GM18502 (cell line): ENCODE measurements at regions not wholly inside any gene's neighbourhood (a gene's known extent, or its start where the extent isn't known, plus 50 kb on each side); places are given as distances from the start of the nearest gene placed in this dataset.
"Not testable (repeated sequence)": the region's sequence is repeated elsewhere in the genome, so short reads cannot be mapped to it uniquely, and the experiment has no call there.

Source experiments
- ATAC-seq: cut with Tn5 transposase; IDR thresholded peaks from one replicate; pipeline ENCODE4 v1.9.1; 2021; ENCODE audit warnings: mild to moderate bottlenecking; ENCODE audit not compliant: unreplicated experiment, poor library complexity

DNA sequence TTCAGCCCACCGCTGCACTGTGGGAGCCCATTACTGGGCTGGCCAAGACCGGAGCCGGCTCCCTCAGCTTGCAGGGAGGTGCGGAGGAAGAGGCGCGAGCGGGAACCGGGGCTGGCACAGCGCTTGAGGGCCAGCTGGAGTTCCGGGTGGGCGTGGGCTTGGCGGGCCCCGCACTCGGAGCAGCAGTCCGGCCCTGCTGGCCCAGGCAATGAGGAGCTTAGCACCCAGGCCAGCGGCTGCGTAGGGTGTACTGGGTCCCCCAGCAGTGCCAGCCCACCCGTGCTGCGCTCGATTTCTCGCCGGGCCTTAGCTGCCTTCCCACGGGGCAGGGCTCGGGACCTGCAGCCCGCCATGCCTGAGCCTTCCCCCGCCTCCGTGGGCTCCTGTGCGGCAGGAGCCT lies 307.8 kb upstream of the DUSP10 start:
- ATAC-seq, result not testable (repeated sequence)

DNA sequence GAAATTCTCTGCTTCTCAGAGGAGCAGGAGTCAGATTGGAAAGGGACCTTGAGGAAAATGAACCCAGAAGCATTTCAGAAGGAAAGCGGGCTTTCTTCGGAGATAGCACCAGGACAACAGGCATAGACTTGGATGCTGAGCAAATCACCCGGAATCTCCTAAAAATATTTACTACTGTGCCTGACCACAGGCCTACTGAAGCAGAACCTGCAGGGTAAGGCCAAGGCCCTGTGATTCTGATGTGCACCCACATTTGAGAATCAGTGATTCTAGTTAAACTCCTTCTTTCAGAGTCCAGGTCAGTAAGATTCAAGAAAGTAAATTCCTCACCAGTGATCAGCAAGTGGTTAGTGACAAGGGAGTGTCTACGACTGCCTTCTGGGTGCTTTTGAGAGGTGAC lies 307.3 kb upstream of the DUSP10 start:
- no peak for ATAC-seq

DNA sequence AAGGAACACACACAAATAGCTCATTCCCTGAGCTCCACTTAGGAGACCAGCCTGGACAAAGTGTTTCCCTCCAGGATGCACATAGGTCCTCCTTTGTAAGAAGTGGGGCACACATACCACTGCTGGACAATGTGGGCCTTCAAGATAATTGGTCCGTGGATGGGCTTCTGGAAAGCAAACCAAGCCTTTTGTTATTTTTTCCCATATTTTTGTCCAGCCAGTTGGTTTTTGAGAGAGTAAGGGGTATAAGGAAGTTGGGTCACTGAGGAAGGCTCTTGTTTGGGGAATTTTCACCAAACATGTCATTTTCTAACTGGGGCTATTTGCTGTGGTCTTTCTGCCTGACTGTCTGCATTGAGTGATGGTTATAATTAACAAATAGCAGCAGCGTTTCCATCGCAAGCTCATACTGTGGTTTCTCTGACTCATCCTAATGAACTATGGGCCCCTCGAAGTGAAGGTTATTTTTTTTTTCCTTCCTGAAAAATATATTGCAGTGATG lies 306.3 kb upstream of the DUSP10 start:
- peak; percentile 87 for ATAC-seq

GRCh38 chr1:222047366-222047765 lies 305.5 kb upstream of the DUSP10 start:
- ATAC-seq, result no peak

DNA sequence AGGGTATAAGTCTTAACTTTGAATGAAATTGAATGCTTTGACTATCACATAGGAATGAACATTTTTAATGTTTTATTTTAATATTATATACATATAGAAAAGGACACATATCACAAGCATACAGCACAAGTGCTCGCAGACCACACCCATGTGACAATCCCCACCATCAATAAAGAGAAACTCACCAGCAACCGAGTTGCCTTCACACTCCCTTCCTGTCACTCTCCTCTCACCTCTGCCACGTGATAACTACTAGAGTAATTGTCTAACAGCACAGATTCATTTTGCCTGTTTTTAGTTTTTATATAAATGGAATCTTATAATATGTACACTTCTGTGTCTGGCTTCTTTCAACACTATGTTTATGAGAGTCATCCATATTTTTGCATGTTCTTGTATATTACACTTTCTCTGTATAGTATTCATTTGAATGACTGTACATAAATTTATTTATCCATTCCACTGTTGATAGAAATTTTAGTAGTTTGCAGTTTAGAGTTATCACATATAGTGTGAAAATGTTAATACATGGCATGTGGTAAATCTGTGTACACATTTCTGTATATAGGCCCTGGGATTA lies 304.9 kb upstream of the DUSP10 start:
- no peak for ATAC-seq

DNA sequence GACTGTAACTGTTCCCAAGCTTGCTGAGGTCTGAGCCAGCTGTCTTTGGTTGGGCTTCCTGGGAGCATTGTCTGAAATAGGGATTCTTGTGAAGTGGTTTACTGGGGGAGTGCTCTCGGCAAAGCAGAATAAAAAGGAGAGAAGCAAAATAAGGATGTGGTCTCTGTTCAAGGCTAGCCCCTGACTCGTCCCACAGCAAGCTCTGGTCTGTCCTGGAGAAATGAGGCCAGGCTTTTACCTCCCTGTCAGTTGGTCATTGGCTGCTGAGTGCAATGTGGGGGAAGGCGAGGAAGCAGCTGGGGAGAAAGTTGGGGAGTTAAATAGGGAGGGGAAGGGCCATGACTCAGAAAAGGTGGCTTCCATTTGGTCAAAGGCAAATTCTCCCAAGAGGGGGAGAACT lies 303.9 kb upstream of the DUSP10 start:
- no peak for ATAC-seq

DNA sequence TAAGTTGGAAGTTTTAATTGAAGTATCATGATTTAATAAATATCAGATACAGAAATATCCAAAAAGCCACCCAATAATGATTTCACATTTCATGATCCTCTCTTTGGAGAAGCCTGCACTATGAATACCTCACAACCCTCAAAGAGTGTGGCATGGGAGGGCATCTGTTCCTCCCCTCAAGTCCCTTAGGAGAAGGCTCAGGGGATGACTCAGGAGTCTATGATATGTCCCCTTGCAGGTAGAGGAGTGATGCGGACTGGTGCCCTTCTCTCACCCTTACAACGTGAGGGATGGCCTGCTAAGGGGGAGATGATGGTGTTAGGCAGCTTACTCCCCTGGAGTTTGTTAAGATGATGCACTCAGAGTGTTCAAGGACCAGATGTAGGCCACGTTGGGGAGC lies 303.3 kb upstream of the DUSP10 start:
- no peak for ATAC-seq

DNA sequence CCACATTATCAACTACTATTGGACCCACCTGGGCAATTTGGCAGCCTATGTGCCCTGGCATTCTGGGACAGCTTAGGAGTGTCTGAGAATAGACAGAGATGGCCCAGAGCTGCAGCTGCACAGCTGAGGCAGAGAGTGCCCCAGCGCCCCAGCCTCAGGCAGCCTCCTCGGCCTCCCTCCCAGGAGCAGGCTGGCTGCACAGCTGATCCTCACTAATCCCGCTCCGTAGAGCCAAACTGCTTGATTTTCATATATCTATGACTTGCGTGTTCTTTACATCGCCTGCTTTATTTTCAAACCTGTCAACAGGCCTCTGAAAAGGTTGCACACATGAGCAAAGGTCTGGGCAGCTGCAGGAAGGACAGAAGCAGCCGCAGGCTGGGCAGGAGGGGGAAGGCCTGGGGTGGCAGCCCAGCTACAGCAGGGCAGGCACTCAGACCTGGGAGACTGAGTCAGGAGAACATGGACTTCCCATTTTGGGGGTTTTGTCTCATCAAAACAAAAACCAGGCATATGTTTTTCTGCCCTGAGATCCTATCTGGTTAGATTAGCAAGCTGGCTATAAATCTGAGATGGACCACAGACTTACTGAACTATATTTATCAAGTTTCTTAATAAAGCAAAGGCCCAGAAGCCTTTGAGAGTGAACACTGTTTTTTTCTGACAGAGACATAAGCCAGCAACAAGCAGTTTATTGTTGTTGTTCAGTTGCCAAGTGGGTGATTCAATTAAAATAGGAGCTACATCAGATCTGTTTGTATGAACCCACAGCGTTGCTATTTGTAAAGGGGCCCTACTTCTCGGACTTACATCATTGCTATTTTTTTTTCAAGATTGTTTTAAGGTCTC lies 301.8 kb upstream of the DUSP10 start:
- no peak for ATAC-seq

GRCh38 chr1:222042120-222042519 lies 300.2 kb upstream of the DUSP10 start:
- no peak for ATAC-seq

DNA sequence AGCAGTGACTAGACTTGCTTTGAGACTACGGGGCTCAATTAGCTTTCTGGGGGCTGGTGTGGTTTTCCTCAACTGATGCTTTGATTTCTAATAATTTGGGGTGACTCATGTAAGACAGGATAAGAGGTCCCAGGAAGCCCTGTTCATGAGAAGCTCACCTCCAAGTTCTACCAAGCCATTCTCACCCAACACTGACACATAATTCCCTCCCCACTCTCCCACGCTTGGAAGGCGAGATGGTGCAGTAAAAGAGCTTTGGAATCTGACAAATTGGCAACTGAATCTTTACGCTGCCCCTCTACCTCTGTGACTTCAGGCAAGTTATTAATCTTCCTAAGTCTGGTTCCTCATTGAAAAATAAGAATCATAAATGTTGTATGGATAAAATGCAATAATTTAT lies 299.1 kb upstream of the DUSP10 start:
- ATAC-seq, result no peak

- no peak for ATAC-seq
These were observed 298.4 kb upstream of the DUSP10 start for GRCh38 chr1:222040121-222040805.

- no peak for ATAC-seq
These were observed 297.1 kb upstream of the DUSP10 start for GRCh38 chr1:222038971-222039370.

DNA sequence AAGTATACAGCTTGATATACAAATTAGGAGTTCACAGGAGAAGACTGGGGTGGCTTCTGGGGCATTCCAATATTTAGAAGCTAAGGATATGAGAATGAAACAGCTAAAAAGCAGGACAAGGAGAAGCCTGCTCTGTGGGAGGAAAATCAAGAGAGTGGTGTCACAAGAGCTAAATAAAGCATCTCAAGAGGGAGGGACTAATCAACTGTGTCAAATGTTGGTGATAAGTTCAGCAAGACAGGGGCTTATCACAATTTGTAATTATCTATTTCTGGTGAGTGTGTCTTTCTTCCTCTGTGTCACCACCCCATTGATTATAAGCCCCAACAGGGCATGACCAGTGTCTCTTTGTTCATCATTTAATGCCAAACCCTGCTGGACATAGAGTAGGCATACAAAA lies 295.8 kb upstream of the DUSP10 start:
- ATAC-seq, result no peak

- ATAC-seq, result no peak
These were observed 292.9 kb upstream of the DUSP10 start for GRCh38 chr1:222034790-222035189.

- no peak for ATAC-seq
These were observed 291.6 kb upstream of the DUSP10 start for GRCh38 chr1:222033450-222033849.

DNA sequence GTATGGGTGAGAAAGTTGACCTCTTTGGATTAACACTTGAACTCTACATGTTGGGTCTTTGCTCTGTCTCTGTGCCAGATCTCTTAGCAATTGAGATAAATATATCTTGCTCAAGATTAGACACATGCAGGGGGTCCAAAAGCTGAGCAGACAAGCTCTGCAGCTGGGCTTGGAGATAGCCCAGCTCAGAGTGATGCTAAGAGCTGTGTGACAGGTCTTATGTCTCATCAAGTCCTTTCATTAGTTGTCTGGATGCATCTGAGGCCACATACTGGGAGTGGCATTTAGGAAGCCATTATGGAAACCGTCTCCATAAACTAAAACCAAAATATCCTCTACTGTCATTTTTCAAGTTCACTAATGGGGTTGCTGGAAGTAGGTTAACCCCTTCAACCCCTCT lies 289.4 kb upstream of the DUSP10 start:
- ATAC-seq, result no peak

- no peak for ATAC-seq
These were observed 286.8 kb upstream of the DUSP10 start for GRCh38 chr1:222028676-222029075.

DNA sequence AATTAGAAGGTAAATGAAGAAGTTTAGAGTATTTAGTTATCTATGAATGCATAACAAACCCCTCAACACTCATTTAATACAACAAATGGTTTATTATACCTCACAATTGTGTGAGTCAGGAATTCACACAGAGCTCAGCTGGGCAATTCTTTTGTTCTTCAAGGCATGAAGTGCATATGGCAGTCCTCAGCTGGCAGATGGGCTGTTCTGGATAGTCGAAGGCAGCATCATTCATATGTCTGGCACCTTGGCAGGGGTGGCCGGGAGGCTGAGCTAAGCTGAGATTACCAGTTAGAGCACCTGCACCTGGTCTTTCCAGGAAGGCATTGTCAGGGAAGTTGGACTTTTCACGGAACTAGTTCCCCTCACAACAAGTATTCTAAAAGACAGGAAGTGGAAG lies 286.2 kb upstream of the DUSP10 start:
- no peak for ATAC-seq

DNA sequence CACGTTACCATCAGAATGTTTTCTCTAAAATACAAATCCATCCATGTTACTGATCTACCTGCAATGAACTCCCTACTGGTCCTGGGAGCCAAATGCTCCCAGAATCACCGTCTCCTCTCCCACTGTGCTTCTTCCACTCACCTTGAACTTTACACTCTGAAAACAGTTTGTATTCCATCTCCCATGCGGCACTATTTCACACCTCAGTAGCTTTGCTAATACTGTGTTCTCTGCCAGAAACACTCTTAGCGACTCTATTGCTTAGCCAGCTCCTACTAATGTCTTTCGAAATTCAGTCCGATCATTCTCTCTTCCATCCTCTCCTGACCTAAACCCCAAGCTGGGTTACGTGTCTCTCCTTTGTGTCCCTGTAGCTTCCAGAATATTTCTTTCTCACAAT lies 284.4 kb upstream of the DUSP10 start:
- ATAC-seq, result no peak

GRCh38 chr1:222023025-222023424 lies 281.1 kb upstream of the DUSP10 start:
- ATAC-seq, result peak; percentile 54

DNA sequence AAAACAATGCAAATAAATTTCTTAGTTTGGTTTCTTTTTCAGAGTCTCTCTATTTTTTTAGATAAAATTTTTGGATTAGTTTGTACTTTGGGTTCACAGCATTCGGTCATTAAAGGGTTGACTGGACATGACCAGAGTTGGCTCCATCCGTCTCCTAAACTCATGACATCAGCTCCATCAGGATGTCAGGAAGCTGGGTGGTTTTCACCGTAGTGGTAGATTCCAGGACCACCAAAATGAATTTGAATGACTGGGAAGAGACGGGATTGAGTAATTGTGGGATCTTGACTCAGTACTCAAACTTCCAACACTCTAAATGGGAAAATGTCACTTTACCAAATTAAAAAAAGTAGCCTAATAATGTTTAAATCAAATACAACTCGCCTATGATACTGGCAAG lies 279.2 kb upstream of the DUSP10 start:
- ATAC-seq, result no peak
